ENCODE measurements at regions not wholly inside any gene's neighbourhood (a gene's known extent, or its start where the extent isn't known, plus 50 kb on each side); places are given as distances from the start of the nearest gene placed in this dataset.

GRCh38 chrX:39769748-39770147 is 328.0 kb downstream of the BCOR start:
- H3K79me2 ChIP-seq (ENCODE audit: insufficient read depth, low read length), result no peaks in the 10 kb centered on the region
- H2AFZ ChIP-seq (ENCODE audit: low read length), result no peak overlapping the region
- H3F3A ChIP-seq (ENCODE audit: insufficient read depth, low read length), result 0 out of 2 replicates have a peak, but pooled peaks cover 3% of the 10 kb centered on the region
- no peaks in the 10 kb centered on the region for H3K36me3 ChIP-seq (ENCODE audit: insufficient read depth, low read length)
- H3K4me3 ChIP-seq (ENCODE audit: low read depth, low read length, poor library complexity, severe bottlenecking), result no peak overlapping the region
- H3K27ac ChIP-seq (ENCODE audit: low read depth, low read length, poor library complexity, severe bottlenecking), result peak overlapping the region; percentile 98
- H3K9me3 ChIP-seq (ENCODE audit: low read length), result no peaks in the 10 kb centered on the region
- no peaks in the 10 kb centered on the region for H3K27me3 ChIP-seq (ENCODE audit: insufficient read depth, low read length)
- no peaks in the 10 kb centered on the region for H3K9me2 ChIP-seq (ENCODE audit: low read depth, low read length)
- H4K20me1 ChIP-seq (ENCODE audit: insufficient read depth, low read length), result no peaks in the 10 kb centered on the region
- TF ChIP-seq CTCF (IDR thresholded peaks at IDR 0.05; ENCODE audit: low read length), result no peak
- TF ChIP-seq EZH2 (IDR thresholded peaks at IDR 0.05; ENCODE audit: borderline replicate concordance, low read length), result no peak
- H3K4me1 ChIP-seq (ENCODE audit: insufficient read depth, low read length, severe bottlenecking), result peaks cover 93% of the 10 kb centered on the region
- no peak overlapping the region for H3K9ac ChIP-seq (ENCODE audit: low read length)
- no peak overlapping the region for H3K4me2 ChIP-seq (ENCODE audit: low read length)

- Histone ChIP-seq H3K9ac (ENCODE audit: low read length) (peak overlapping the region; percentile 99), H3K9me3 (ENCODE audit: low read length) (no peaks in the 10 kb centered on the region), H3K4me3 (ENCODE audit: low read depth, low read length, poor library complexity, severe bottlenecking) (no peak overlapping the region), H2AFZ (ENCODE audit: low read length) (no peak overlapping the region), H3K36me3 (ENCODE audit: insufficient read depth, low read length) (peaks cover 4% of the 10 kb centered on the region; the same call in 1 of the 2 replicates), H4K20me1 (ENCODE audit: insufficient read depth, low read length) (no peaks in the 10 kb centered on the region), H3K4me2 (ENCODE audit: low read length) (peak overlapping the region; percentile 98; the same call in 1 of the 2 replicates), H3K79me2 (ENCODE audit: insufficient read depth, low read length) (no peaks in the 10 kb centered on the region), H3K4me1 (ENCODE audit: insufficient read depth, low read length, severe bottlenecking) (peaks cover 93% of the 10 kb centered on the region), H3K27ac (ENCODE audit: low read depth, low read length, poor library complexity, severe bottlenecking) (peak overlapping the region; percentile 98), H3F3A (ENCODE audit: insufficient read depth, low read length) (0 out of 2 replicates have a peak, but pooled peaks cover 3% of the 10 kb centered on the region), H3K9me2 (ENCODE audit: low read depth, low read length) (no peaks in the 10 kb centered on the region), H3K27me3 (ENCODE audit: insufficient read depth, low read length) (no peaks in the 10 kb centered on the region)
- TF ChIP-seq EZH2 (IDR thresholded peaks at IDR 0.05; ENCODE audit: borderline replicate concordance, low read length), result no peak
- TF ChIP-seq CTCF (IDR thresholded peaks at IDR 0.05; ENCODE audit: low read length), result no peak
Measured at GRCh38 chrX:39771089-39771488, 326.7 kb downstream of the BCOR start.

GRCh38 chrX:39772057-39772832 is 325.5 kb downstream of the BCOR start:
- Histone ChIP-seq H4K20me1 (ENCODE audit: insufficient read depth, low read length) (no peaks in the 10 kb centered on the region), H3K27me3 (ENCODE audit: insufficient read depth, low read length) (no peaks in the 10 kb centered on the region), H3K9me3 (ENCODE audit: low read length) (no peaks in the 10 kb centered on the region), H2AFZ (ENCODE audit: low read length) (no peak overlapping the region), H3K9ac (ENCODE audit: low read length) (peak overlapping the region; percentile 99), H3K9me2 (ENCODE audit: low read depth, low read length) (no peaks in the 10 kb centered on the region), H3K4me3 (ENCODE audit: low read depth, low read length, poor library complexity, severe bottlenecking) (peak overlapping the region; percentile 88), H3K4me1 (ENCODE audit: insufficient read depth, low read length, severe bottlenecking) (peaks cover 93% of the 10 kb centered on the region), H3K27ac (ENCODE audit: low read depth, low read length, poor library complexity, severe bottlenecking) (peak overlapping the region; percentile 98), H3F3A (ENCODE audit: insufficient read depth, low read length) (0 out of 2 replicates have a peak, but pooled peaks cover 3% of the 10 kb centered on the region), H3K36me3 (ENCODE audit: insufficient read depth, low read length) (peaks cover 6% of the 10 kb centered on the region), H3K4me2 (ENCODE audit: low read length) (peak overlapping the region; percentile 98), H3K79me2 (ENCODE audit: insufficient read depth, low read length) (no peaks in the 10 kb centered on the region)
- TF ChIP-seq CTCF (IDR thresholded peaks at IDR 0.05; ENCODE audit: low read length) (no peak), EZH2 (IDR thresholded peaks at IDR 0.05; ENCODE audit: borderline replicate concordance, low read length) (no peak)
